ENCODE measurements at regions not wholly inside any gene's neighbourhood (a gene's known extent, or its start where the extent isn't known, plus 50 kb on each side); places are given as distances from the start of the nearest gene placed in this dataset.

GRCh38 chr6:17001188-17001587, 100.7 kb upstream of the STMND1 start:
- H3K4me1 ChIP-seq (ENCODE audit: control insufficient read depth, extremely low read depth, insufficient read depth, low read length) = no peaks in the 10 kb centered on the region
- H3K4me2 ChIP-seq (ENCODE audit: insufficient read depth, low read length) = no peak overlapping the region
- FAIRE-seq (no peak), DNase-seq (ENCODE audit: low read depth, low spot score) (no peak)
- ChIA-PET CTCF (interaction anchor here (1.1 kb wide), 1 partner anchor 11 kb away, joined by 3 read pairs; no protein-coding TSS in a partner anchor), POLR2A (no interaction called here)
- no peak overlapping the region for H2AFZ ChIP-seq (ENCODE audit: low read depth, low read length)
- H3K27me3 ChIP-seq (ENCODE audit: control insufficient read depth in 2 of 2, insufficient read depth in 2 of 2, low read length in 2 of 2) = peaks cover 8 to 26% of the 10 kb centered on the region in 2 experiments
- H3K4me3 ChIP-seq (replicated peaks in 1 of 3; ENCODE audit: insufficient read depth in 1 of 3, low read depth in 1 of 3, low read length in 3 of 3) = no peak overlapping the region
- dilution Hi-C loops (cut with MboI; ENCODE audit: extremely low pct_ligation_motif_present, low sequenced_read_pairs) (no loop called here), intact Hi-C loops (cut with micrococcal nuclease) (no loop called here)
- H4K20me1 ChIP-seq (replicated peaks; ENCODE audit: control insufficient read depth, extremely low read depth, insufficient read depth, low read length) = no peaks in the 10 kb centered on the region
- no peaks in the 10 kb centered on the region for H3K9me1 ChIP-seq (replicated peaks; ENCODE audit: control insufficient read depth, extremely low read depth, insufficient read depth, low read length)
- H3K36me3 ChIP-seq (ENCODE audit: control insufficient read depth in 2 of 2, extremely low read depth in 1 of 2, insufficient read depth in 2 of 2, low read length in 2 of 2) = no peaks in the 10 kb centered on the region
- H3K79me2 ChIP-seq (ENCODE audit: control insufficient read depth, insufficient read depth, low read length) = no peaks in the 10 kb centered on the region
- H3K9ac ChIP-seq (replicated peaks; ENCODE audit: extremely low read depth, insufficient read depth, low read length) = no peak overlapping the region
- no peaks in the 10 kb centered on the region for H3K9me3 ChIP-seq (replicated peaks; ENCODE audit: control insufficient read depth, insufficient read depth, low read length)
- BruUV-seq (replicated peaks) = no TSS peak
- TF ChIP-seq GATA2 (IDR thresholded peaks at IDR 0.05; ENCODE audit: insufficient read depth, insufficient read length, low read depth, low read length) = no peak
- TF ChIP-seq, protein P1, sequence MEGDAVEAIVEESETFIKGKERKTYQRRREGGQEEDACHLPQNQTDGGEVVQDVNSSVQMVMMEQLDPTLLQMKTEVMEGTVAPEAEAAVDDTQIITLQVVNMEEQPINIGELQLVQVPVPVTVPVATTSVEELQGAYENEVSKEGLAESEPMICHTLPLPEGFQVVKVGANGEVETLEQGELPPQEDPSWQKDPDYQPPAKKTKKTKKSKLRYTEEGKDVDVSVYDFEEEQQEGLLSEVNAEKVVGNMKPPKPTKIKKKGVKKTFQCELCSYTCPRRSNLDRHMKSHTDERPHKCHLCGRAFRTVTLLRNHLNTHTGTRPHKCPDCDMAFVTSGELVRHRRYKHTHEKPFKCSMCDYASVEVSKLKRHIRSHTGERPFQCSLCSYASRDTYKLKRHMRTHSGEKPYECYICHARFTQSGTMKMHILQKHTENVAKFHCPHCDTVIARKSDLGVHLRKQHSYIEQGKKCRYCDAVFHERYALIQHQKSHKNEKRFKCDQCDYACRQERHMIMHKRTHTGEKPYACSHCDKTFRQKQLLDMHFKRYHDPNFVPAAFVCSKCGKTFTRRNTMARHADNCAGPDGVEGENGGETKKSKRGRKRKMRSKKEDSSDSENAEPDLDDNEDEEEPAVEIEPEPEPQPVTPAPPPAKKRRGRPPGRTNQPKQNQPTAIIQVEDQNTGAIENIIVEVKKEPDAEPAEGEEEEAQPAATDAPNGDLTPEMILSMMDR (IDR thresholded peaks at IDR 0.05; ENCODE audit: extremely low read depth in 1 of 2, insufficient read depth in 1 of 2, low read depth in 1 of 2, low read length in 2 of 2) = no peak
- no peak for TF ChIP-seq EZH2 (IDR thresholded peaks at IDR 0.05; ENCODE audit: borderline replicate concordance, low read depth, low read length, severe bottlenecking)
- TF ChIP-seq MYC (IDR thresholded peaks at IDR 0.05; ENCODE audit: low read depth, low read length) = no peak
- H3K27ac ChIP-seq (ENCODE audit: insufficient read depth, low read depth, low read length) = no peak overlapping the region

Measured in endothelial cell of umbilical vein (primary cell).